ENCODE measurements at regions not wholly inside any gene's neighbourhood (a gene's known extent, or its start where the extent isn't known, plus 50 kb on each side); places are given as distances from the start of the nearest gene placed in this dataset.

DNA sequence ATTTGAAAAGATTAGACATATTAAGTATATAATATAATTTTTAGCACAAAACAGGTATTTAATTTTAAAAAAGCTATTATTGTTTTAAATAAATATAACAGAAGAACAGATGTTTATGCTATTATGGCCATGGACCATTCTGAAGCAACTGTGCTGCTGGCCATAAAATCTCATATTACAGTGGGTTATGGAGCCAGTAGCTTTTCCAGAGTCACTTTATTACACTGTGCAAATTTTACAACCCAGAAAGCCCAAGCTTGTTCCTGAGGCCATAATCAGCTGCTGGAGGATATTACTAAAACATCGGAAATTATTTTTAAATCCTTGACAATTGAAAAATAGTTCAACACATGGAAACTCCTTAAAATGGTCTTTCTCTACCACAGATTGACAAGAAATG, 557.3 kb upstream of the KCNMB2 start:
- DNase-seq, result no peak

DNA sequence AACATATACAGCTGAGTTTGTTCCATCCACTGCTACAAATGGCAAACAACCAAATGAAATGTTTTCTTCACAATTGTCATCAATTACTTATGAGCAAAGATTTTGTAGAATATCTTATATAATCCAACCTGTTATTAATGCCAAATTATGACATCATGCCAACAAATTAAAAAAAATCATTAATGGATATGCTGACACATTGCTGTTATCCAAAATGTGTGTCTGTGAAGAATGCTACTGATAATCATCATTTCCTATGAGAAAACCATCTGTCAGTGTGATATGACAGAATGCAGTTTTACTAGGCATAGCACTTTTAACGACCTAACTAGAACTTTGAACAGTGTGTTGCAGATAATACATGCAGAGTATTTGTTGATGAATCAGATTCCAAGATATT, 556.5 kb upstream of the KCNMB2 start:
- no peak for DNase-seq

DNA sequence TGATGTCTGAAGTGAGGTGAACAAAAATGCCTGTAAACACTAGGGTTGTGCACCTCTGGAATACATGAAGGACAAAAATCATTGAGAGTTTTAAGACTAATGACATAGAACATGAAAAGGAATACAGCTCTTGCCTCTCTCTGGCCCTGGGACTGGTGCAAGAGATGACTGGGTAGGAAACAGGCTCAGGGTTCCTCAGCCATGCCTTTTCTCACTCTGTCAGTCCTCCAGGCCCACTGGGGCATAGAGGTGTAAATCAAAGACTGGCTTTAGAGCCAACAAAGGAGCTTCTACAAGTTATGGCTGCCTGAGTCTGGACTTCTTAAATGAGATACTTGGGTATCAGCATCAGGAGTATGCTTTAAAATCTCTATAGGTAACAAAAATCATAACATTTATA, 554.7 kb upstream of the KCNMB2 start:
- no peak for DNase-seq

DNA sequence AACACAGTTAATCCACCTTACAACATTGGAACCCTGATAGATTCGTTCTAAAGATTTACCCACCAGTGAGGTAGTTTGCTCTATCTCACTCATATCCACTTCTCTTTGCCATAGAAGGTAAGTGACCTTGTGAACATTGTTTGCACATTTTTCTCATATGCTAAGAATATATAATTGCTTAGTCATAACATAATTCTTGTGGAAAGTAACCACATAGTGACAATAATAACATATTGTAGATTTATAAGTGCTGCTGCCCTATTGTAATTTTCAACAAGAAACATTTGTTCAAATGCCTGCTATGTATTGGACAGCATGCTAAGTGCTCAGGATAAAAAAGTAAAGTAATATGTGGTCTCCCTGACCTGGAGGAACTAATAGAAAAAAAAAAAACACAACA, 554.2 kb upstream of the KCNMB2 start:
- DNase-seq, result no peak

DNA sequence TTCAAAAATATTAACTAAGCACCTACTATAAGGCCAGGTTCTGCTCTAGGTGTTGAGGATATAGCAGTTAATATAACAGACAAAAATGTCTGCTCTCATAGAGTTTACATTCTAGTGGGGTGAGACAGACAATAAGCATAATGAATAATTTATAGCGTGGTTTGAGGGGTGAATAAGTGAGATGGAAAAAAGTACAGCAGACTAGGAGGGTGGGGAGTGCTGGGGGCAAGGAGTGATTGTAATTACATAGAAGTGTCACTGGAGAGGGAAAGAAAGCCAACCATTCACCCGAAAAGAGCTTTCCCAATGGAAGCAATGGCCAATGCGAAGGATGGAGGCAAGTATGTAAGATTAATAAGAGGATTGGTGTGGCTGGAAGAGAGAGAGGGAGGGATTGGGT, 552.9 kb upstream of the KCNMB2 start:
- no peak for DNase-seq

DNA sequence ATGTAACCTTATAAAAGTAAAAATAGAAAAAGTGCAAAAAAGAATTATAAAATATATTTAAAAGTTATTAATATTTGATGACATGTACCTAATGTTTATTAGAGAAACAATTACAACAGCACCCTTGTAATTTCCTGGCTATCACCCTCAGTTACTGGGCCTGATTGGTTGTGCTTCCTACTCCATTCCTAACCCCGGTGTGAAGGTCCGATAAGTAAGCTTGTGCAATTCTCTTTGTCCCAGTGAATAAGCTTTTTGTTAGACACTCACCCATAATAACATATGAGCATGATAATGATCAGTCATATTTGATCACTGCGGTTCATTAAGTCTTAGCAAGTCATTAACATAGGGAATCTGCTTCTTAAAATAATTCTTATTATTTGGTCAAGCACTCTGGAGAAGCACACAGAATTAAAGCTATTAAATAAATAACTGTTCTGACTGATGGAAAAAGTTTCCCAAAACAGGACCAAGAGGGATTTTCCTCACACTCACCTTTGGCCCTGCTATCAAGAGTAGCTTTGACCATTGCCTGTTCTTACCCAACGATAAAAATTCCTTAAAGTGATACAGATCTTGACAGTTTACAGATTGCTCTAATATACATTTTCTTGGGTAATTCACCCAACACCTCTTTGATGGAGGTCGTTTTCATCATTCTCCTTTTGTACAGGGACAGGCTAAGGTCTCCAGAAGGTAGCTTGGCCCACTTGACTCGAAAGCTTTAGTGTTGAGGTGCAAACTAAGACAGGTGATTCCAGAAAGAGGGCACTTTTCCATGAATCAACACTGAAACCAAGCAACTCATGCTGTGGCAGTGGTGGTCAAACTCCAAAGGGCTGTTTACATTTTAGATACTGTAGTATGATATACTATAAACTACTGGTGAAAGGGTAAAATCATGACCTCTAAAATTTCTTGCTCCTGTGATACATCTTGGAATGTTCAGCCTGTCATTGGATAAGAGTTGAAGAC, 543.0 kb upstream of the KCNMB2 start:
- no peak for DNase-seq

DNA sequence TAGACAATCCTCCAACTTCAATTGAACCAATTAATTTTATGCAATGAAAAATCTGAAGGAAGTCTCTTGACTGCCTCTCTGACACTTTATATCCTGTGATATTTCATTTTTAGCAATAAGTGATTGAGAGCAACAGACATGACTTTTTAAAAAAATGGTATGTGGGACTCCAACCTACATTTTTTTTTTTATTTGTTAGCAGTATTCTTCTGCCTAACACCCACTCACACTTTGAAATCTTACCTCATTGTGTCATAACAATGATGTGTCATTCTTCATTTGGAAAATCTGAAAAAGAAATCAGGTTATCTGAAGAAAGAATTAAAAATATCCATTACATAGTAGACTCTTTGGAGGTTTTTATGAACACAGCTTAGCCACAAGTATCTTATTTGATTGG, 541.3 kb upstream of the KCNMB2 start:
- no peak for DNase-seq

DNA sequence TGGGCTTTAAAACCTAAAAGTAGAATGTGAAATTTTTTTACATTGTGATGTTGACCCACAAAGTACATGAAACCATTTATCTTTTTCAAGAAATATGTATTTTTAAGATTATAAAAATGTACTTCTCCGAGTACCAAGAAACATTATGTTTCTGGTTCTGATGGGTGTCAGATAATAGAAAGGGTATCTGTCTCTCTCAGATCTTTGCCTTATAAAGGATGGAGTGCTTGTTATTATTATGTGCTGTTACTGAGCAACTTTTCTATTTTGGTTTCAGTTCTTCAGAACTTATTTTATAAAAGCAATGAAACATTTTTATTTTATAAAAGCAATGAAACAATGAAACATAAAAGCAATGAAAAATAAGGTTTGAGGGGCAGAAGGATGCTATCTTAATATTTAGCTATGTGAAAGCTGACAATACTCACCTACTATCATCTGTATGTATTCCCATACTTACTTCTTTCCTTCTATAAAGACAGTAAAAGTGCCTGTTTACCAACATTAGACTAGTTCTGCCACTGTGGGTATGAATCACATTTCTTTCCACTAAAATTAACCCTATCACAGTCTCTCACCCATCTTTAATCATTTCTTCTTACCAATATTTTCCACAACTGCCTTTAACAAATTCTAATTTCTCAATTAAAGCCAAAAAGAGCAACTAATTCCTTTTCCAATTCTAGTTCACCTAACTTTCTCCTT, 540.7 kb upstream of the KCNMB2 start:
- no peak for DNase-seq

DNA sequence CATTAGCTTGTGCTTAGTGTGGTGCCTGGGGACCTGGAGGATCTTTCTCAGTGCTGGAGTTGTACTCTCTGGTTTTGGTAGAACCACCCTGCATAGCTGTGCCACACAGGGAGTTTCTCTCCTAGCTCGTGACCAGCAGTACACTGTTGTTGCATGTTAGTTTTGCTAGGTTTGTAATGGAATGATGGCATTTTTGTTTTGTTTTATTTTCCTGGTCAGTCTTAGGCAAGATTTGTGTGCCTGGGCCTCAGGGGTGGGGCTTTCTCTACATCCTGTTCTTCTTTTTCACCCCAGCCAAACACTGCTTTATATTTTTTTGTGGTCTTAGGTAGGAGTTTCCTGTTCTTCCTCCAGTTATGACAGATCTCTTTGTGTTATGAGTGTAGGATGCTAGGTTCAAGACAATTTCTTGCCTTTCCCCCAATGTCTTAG, 534.5 kb upstream of the KCNMB2 start:
- no peak for DNase-seq

DNA sequence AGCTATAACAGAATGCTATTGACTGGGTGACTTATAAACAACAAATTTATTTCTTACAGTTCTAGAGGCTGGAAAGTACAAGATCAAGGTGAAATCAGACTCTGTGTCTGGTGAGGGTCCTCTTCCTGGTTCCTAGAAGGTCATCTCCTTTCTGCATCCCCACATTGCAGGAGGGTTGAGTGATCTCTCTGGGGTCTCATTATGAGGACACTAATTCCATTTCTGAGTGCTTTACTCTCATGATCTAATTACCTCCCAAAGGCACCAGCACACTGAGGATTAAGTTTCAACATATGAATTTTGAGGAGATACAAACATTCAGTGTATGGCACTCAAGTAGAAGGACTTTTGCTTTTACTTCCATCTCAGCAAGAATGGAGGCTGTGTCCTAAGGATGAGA, 534.1 kb upstream of the KCNMB2 start:
- DNase-seq, result no peak

DNA sequence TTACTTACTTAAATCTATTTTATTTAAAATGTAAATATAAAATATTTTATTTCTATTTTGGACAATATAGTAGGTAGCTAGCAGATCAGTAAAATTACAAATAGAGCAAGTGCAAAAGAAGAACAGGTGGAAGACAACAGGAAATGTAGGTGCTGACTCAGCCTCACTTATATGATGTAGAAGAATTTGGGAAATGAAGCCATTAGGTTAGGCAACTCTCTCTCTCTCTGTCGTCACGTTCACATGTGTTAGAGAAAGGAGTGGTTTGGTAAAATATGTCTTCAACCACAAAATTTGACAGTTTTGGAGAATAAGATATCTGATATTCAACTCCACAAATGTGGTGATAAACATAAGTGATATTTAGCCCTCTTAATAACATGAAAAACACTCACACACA, 532.5 kb upstream of the KCNMB2 start:
- no peak for DNase-seq

DNA sequence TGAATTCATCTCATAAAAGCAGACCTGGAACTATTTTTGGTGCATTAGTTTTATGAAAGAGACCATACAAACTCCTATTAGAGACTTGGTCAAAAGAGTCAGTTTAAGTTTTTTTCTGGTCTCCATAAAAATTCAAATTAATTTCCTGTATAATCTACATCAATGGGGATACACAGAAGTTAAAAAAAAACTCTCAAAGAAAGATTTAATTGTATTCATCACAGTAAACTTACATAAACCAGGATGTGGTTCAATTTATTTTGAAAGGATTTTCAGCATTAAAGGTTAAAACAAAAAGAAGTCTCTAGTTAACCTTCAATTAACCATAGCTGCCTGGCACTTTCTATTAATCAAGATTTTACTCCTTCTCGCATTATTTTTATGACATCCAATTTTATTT, 530.3 kb upstream of the KCNMB2 start:
- DNase-seq, result no peak

DNA sequence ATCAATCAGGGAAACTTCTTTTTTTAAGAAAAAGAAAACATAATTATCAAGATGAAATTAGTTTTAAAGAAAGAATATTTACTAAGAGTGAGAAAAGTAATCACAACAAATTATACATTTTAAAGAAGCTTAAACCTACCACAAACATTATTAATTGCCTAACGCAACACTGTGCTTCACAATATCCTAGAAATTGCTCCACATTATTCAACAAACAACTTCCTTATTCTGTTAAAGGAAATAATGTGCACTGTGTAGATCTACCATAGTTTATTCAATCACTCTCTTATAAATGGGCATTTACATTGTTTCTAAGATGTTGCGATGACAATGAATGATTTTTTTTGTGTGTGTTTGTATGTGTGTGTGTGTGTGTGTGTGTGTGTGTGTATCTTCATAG, 525.9 kb upstream of the KCNMB2 start:
- DNase-seq, result no peak

DNA sequence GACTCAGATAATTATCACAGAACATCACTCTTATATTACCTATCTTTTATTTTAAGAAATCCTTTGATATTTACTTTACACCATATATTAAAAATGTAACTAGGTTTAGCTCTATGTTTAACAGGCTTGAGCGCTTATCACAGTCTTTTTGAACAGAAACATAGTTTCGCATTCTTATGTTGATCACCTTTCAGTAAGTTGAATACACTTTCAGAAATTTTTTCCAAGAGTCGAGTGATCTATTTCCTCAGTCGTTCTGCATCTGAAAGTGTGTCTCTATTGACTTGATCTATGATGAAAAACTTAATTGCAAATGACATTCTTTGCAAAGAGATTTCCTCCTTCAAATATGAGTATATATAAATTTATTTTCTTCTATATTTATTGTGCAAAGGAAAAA, 516.6 kb upstream of the KCNMB2 start:
- no peak for DNase-seq

DNA sequence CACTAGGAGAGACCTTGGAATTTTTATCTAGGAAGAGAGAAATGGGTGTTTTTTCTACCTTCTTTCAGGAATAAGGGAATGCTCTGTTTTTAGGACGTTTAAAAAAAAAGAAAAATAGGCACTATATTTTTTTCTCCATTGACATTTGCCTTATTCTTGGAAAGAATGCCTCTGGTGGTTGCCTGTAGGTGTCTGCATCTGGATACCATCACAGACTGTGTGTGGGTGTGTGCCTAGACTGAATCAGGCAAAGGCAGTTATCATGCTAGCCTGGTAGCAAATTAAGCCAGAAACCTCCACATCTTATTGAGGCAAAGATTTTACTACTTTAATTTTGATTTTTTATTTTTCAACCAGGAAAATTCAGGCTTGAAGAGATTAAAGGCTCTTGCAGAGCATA, 513.6 kb upstream of the KCNMB2 start:
- DNase-seq, result no peak

DNA sequence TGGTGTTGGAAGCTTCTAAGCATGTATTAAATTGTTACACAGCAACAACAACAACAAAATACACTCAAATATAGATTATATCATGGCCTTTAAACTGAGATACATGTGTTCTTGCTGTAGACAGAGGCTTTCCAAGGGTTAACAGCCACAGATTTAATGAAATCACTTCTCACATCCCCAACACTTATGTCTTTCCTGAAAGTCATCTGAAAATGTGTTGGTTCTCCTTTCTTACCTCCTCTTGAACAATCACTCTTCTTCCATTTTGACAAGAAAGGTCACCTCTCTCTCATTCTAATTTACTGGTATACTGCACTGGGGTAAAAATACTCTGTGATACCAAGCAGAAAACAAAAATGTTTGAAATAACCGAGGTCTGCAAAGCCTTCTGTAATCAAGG, 507.3 kb upstream of the KCNMB2 start:
- DNase-seq, result no peak

DNA sequence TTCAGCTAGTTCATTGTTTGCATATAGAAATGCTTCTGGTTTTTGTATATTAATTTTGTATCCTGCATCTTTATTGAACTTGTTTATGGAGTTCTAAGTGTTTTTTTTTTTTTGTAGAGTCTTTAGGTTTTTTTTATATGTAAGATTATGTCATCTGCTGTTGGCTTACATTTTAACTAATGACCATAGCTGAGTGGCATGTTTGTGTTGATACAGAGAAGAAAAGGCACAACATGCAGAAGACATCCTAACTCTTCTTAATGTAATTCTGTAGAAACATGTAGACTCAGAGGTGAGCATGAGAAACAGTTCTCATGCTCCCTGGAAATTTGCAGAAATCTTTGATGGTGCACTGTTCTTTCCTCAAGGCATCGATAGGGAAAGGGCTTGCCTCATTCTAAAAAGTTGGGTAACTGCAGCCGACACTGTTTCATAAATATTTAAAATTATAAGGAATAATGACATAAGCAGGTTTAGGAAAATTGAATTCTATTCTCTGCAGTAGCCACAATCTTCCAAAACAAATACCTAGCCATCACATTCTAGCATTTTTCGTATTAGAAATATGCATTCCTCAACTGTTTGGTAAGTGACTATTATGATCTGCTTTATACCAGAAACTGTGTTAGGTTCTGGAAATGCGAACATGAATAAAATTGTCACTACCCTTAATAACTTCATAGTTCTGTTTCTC, 499.6 kb upstream of the KCNMB2 start:
- DNase-seq, result no peak

DNA sequence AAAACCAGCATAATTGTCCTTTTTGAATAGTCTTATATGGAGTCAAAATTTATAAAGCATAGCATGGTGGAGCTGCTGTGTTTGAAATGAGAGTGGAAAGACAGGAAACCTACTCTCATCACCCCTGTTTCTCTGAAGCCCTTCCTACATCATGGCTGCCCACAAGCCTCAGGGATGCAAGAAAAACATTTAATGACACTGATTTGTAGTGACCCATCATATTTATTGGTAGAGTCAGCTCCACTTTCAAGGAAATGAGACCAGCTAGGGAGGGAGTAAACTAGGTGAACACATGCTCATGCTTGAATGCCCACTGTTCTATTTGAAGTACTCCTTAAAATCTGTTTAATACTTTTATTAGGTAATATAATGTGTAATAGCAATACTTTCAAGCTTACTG, 494.3 kb upstream of the KCNMB2 start:
- DNase-seq, result no peak

DNA sequence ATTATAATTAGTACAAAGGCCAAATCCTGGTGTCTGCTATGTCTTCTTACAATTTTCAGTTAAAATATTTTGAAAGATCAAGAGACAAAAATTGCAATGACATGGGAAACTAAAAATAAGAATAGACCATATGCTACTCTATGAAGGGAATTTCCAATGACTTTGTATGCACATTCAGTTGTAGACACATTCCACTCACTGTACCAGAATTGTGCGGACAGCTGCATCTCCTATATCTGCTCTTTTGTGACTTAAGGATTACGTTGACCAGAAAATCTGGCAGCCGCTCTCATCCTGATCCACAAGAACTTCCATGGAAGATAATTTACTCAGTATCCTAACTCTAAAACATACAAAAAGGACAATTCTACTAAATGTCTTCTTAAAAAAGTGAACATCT, 493.9 kb upstream of the KCNMB2 start:
- no peak for DNase-seq

DNA sequence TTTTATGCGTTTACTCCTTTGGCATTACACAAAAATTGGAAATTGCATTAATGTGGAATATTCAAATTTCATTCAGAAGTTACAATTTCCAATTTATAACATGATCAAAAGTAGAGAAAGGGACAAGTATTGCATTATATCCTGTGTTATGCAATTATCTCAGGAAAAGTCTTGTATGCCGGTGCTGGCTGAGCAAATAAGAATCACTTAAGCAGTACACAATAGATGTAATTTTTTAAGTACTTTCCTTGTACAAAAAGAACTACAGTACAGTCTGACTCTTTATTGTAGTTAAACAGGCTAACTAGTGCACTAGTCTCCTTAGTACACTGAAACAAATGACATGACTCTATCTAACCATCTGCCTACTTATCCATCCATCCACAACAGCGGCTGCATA, 493.2 kb upstream of the KCNMB2 start:
- DNase-seq, result no peak

DNA sequence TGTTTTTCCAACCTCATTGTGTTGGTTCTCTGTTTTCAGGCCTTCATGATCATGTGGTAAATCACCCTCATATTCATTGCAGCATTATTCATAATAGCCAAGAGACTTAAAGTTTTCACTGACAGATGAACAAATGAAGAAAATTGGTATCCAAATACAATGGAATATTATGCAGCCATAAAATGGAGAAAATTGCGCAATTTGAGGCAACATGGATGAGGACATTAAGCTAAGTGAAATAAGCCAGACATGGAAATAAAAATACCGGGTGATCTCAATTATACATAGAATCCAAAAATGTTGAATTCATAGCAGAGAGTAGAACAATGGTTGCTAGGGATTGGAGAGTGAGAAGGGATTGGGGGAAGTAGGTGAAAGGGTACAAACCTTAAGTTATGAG, 491.9 kb upstream of the KCNMB2 start:
- DNase-seq, result no peak

DNA sequence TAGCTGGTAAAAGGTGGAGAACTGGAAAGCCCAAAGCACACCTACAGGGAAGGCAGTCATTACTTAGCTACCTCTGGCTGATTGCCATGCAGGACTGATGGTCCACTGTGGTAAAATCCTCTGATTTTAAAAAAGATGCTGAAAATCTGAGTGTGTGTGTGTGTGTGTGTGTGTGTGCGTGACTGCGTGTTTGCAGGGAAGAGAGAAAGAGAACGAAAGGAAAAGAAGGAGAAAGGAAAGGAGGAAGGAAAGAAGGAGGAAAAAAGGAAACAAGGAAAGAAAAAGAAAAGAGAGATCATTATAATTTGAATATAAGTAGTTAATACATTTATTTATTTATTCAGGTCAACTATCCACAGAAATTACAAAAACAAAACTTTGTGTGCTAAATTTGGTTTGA, 488.7 kb upstream of the KCNMB2 start:
- DNase-seq, result no peak

DNA sequence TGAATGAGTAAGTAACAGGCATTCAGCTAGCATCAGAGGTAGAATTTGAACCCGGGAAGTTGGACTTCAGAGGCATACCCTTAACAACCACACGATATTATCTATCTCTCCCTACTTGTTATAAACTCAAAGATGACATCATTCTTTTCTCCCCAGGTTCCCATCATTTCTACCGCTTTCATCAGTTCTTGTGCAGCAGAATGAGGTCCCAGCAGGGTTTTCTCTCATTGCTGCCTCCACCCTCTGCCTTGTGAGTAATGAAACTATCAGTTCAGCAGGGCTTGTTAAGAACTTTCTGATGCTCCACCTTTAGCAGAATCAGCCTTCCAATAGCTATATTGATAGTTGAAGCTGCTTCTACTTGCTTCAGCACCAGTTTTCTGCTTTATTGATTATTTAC, 487.5 kb upstream of the KCNMB2 start:
- no peak for DNase-seq

DNA sequence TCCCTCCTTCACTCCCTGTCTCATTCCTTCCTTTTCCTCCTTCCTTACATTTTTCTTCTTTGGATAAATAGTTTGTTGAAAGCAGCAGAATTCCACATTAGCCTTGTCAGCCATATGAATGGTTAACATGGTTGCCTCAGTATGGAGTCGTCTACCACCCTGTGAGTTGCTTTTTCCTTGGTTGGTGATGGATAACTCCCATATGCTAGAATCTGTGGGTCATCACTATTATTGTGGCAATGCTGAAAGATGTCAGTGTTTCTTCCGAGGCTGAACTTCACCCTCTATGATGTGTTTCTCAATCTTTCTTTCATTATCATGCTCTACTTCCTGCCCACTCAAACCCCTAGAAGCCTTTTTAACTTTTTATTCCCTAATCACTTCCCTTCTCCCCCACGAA, 481.8 kb upstream of the KCNMB2 start:
- no peak for DNase-seq

All from NCI-H1048 (cell line).